Anterior cingulate cortex (tissue), 58 donors: ENCODE measurements at regions not wholly inside any gene's neighbourhood (a gene's known extent, or its start where the extent isn't known, plus 50 kb on each side); places are given as distances from the start of the nearest gene placed in this dataset.
A peak's percentile ranks its signal among the peaks of the same experiment; 100 is the strongest.

Experiments used
- DNase-seq, 58 donors: peaks; one replicate each; lab custom pipeline; 2025; lab: John Stamatoyannopoulos, UW

DNA sequence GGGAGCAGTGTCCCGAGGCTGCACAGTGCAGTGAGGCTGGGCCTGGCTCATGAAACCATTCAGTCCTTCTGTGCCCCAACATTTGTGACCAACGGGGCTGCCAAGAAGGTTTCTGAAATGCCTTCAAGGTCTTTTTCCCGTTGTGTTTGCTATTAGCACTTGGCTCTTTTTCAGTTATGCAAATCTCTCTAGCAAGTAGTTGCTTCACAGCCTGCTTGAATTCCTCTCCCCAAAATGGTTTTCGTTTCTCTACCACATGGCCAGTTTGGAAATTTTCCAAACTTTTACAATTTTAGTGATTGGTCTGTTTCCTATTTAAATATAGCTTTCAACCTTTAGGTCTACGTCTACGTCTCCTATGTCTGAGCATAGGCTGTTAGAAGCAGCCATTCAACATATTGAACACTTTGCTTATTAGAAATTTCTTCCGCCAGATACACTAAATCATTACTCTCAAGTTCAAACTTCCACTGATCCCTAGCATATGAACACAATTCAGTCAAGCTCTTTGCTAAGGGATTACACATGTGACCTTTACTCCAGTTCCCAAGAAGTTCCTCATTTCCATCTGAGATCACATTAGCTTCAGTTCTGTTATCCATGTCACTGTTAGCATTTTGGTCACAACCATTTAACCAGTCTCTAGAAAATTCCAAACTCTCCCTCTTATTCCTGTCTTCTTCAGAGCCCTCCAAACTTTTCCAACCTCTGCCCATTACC, 901.8 kb downstream of the GLUD2 start:
- no peak for DNase-seq

DNA sequence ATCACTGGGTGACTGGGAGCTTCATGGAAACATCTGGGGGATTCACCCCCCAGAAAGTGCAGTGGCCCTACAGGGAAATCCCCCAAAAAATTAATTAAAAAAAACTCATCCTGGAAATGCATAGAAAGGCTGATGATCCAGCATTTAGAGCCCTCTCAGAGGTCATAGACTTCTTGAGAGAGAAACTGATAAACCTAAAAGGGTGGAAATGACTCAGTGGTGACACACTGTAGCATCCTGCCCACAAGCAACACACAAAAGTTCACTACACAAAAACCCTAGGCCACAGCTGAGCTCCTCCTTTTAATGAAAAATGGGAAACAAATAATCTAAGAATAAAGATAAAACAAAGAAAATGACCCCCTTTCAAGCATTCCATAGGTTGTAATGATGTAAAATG, 911.5 kb downstream of the GLUD2 start:
- DNase-seq: no peak

DNA sequence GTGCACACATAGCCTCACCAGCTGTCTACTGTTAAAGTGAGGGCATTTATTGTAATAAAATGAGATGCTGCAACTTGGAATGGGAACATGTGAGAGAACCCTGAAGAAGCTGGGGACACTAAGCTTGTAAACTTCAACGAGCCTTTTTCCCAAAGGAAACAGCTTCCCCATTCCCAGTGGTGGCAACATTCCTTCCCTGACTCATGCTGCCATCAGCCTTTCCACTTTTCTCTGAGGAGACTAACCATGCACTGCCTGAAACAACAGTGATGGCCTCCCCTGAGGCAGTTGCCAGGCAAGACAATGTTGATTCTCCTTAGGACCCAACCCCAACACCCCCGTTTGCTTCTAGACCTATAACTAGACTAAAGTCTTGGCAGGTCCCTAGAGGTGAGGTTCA, 928.3 kb downstream of the GLUD2 start:
- DNase-seq: no peak

DNA sequence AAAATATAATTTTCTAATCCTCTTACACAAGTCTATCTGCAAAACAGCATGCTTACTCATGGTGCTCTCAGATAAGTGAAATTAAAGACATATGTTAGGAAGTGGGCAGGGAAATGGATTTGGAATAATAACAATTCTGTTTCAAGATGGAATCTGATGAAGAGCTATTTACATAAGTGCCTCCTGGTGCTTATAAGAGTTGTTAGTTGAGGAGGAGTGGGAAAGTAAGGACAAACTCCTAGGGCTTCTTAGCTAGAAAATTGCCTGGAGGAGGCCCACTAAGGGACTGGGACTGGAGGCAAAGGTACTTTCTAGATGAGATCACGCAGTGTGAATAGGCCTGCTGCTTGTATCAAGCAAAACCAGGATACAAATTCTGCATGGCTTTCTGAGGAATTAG, 939.8 kb downstream of the GLUD2 start:
- DNase-seq: peak in 1 of 58 donors; percentile 6

DNA sequence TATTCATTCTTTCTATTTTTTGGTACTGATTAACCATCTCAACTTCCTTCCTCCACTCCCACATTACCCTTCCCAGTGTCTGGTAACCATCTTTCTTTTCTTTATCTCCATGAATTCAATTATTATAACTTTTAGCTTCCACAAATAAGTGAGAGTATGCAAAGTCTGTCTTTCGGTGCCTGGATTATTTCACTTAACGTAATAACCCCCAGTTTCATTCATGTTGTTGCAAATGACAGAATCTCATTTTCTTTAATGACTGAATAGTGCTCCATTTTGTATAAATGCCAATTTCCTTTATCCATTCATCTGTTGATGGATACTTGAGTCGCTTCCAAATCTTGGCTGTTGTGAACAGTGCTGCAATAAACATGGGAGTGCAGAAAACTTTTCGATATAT, 940.4 kb downstream of the GLUD2 start:
- DNase-seq: no peak

DNA sequence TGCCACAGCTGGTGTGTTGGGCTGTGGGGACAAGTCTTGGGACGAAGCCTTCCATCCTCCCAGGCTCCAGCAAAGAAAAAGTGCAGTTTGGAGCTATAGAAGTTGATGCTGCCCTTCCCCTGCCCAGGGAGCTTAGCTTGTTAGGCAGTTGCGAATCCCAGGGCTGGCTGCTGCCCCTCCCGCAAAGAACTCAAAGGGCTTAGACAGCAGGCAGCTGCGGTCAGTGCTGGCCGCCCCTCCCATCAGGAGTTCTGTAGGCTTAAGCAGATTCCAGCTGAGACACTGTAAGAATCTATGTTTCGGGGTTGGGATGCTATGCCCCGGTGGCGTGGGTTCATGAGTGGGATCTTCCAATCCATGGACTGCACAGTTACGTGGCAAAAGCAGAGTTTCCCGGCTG, 956.7 kb downstream of the GLUD2 start:
- DNase-seq: no peak

DNA sequence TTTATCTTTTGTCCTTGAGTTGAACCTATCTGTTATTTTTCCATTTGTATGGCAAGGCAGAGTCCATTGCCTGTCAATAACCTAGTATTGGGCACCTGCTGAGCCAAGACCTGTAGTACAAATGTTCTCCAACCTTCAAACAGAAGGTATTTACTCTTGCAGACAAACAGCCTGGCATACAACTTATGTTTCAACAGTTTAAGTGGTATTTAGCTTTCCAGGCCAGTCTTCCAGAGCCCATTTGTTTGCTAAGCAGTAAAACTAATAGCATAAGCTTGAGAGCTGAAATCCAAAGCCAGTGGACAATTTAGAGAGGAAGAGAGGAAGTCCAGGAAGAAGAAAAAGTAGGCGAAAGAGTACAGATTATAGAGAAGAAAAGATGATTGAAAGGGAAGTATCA, 979.3 kb downstream of the GLUD2 start:
- DNase-seq: no peak

DNA sequence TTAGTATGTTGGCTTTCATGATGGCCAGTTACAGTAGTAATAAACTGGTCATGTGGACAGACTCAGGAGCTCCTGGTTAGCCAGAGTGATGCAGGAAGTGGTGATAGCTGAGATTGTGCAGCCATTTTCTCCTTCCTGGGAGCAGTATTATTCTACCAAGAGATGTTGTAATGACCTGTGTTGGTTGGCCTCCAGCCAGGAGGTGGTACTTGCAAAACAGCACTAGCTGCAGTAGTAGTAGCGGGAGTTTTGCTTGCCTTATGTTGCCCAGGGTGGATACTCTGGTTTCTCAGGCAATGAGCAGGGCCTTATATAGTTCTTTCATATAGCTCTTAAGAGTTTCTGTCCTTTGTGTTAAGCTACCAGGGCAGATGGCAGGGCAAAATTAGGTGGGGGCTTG, 998.8 kb downstream of the GLUD2 start:
- no peak for DNase-seq

DNA sequence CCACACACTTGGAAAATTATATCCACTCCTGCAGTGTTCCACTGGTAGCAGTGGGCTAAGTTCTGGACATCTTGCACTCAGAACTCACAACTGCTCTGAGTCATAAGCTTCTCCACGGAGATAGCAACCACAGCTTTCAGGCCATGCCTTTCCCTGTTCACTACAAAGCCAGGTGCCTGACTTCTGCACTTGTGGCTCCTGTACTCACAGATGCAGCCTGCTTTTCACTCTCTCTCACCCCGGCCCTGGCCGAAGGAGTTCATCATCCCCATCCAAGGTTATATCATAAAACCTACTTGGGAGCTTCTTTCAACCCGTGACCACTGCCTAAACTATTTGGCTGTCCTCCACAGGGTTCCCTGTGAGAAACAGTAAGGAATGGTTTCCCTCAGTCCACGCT, 999.4 kb downstream of the GLUD2 start:
- no peak for DNase-seq

DNA sequence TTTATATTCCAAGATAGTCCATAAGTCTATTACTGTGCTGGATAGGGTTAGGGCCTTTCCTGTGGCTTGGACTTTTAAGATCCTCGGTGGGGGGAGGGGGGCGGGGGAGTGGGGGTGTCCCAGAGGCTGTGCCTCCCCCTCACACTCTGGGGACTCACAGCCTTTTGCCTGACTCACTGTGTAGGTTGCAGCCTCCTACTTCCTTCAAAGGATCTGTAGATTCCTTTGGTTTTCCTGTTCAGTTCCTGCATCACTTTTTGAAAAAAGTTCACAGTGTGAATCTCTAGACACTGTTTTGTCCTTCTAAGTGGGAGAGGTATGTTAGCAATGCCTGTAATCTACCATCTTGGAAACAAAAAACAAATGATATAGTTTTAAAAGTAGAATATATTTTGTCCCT, 999.9 kb downstream of the GLUD2 start:
- no peak for DNase-seq

DNA sequence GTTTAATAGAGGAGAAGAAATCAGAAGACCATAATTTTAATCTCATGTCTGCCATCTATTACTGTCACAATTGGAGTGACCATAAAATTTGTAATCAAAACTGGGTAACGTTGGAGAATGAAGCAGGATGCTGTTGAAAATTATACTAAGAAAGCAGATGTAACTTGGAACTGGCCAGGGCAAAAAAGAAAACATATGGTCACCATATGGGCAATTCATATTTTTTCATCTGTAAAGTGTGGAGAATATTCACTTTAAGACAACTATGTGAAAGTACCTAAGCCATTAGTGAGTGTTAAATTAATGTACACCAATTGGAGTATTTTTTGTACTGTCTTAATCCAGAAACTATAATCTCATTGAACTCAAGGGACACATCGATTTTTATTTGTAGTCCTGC, 1008.0 kb downstream of the GLUD2 start:
- no peak for DNase-seq

DNA sequence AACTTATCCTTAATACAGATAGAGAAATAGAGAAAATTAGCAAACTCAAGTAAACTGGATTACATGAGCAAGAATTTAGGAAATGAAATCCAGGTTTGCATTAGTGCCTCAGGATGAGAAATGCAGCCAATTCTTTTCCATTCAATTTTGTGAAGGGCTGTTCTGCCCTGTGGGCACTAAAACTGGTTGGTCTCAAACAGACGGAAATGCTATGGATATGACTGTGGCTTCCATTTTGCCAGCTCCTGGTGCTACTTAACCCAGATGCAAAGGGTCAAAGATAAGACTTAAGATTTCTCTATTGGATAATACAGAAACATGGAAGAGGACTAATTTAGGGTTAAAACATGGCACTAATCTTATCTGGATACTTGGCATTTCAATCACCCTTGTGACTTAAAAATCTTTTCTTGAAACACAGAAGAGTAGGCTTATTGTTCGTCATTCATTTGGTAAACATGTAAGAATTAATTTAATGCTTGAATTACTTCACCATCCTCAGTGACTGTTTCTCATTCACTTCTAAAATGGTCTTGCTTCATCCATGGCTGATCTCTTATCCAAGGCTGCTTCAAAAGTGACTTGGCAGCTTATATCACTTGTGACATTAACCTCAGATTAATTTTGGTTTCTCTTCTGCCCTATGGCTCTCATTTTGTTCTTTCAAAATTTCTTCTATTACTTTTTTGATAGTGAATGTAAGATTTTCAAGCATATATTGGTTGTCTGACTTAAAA, 1008.7 kb downstream of the GLUD2 start:
- no peak for DNase-seq

DNA sequence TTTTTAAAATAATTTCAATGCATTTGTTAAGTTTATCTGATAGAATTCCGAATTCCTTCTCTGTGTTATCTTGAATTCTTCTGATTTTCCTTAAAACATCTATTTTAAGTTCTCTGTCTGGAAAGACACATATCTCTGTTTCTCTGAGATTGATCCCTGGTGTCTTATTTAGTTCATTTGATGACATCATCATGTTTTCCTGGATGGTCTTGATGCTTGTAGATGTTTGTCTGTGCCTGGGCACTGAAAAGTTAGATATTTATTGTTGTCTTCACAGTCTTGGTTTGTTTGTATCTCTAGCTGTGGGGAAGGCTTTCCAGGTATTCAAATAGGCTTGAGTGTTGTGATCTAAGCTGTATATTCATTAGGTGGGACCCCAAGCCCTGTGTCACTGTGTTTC, 1028.8 kb downstream of the GLUD2 start:
- no peak for DNase-seq

DNA sequence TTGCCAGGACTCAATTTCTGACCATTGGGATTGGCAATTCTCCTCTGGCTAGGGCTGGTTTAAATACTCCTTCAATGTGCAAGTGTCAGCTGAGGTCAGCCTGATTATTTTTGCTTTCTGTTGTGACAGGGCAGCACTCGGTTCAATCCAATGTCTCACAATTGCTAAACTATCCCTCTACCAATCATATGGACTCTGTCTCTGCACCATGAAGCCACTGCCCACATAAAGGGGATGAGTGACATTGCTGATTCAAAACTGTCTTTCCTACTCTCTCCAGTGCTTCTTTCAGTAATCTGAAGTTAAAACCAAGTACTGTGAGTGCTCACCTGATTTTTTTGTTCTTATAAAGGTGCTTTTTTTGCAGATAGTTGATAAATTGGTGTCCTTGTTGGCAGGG, 1030.7 kb downstream of the GLUD2 start:
- DNase-seq: no peak

DNA sequence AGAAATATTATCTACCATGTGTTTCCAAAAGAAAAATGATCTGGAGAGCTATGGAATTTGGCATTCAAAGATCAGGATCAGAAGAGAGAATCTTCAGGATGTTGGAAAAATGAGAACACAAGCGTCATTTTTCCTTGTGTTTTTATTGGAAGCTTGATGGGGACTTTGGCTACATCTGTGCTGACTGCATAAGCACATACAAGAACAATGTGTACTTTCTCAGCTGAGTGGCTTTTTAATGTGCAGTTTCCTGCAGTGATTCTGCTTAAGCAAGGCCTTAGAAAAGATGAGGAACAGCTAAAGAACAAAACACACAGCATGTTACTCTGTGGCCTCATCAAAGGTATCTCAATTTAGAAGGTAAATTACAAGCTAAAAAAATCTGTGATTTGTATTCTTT, 1039.9 kb downstream of the GLUD2 start:
- DNase-seq: no peak

DNA sequence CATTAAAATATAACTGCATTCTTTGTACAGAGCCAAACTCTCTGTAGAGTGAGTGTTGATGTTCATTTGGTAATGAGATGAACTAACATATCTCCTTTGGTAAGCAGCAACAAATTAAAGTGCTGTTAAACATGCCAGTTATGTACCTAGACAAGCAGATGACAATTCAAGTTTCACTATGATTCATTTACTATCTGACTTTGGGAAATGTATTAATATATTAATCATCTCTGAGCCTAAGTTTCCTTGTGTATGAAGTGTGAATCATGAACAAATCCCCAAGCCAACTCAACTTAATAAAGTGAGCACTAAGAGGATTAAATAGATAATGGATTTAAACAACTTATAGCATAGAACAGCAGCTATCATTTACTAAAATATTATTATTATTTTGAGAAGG, 1044.2 kb downstream of the GLUD2 start:
- DNase-seq: no peak

DNA sequence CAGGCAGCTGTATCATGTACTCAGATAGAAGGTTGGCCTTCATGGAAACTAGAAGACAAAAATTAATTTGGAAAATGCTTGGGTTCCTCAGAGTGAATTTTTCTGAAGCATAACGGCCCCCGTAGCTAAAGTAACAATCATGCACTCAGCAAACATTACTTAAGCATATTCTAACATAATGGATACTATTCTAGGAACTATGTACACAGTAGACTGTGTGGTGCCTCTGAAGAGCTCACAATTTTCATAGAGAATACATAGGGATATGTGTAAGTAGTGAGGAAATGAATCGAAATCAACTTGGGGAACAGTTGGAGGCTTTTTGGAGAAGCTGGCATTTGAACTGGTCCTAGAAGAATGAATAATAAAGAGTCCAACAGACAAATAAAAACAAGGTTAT, 1045.0 kb downstream of the GLUD2 start:
- no peak for DNase-seq

DNA sequence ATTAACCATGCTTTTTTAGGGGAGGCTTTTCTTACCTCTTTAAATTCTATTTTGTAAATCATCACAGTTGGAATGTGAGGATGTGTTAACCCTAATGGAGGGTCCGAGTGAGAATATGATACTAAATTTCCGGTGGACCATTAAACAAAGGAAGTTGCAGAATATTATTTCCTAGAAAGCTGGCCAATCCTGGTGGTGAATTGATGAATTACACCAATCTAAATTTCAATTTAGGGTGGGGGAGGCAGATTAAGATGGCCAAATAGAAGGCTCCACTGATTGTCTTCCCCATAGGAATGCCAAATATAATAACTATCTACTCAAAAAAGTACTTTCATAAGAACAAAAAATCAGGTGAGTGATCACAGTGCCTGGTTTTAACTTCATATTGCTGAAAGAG, 1045.6 kb downstream of the GLUD2 start:
- no peak for DNase-seq

DNA sequence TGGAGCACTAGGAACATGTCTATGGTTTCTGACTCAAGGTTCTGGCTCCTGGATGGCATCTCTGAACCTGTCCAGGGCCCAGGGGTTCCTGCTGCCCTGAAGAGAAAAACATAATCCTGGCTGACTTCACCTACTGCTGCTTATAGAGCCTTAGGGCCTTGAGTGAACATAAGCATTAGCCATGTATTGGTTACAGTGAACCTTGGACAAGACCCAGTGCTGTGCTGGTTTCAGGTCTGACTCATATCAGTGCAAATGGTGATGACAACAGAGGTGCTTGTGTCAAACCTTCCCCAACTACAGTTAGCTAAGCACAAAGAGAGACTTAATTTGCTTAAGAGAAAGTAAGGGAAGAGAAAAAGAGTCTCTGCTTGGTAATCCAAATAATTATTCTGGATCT, 1047.2 kb downstream of the GLUD2 start:
- no peak for DNase-seq

DNA sequence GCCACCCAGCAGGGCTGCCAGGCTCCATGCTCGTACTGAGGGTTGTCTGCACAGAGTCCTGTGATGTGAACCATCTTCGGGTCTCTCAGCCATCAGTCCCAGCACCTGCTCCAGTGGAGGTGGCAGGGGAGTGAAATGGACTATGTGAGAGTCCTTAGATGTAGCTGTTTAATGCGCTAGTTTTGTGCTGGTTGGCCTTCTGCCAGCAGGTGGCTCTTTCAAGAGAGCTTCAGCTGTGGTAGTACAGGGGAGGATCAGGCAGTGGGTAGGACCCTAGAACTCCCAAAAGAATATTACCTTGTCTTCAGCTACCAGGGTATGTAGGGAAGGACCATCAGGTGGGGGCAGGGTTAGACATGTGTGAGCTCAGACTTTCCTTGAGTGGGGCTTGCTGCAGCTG, 1066.0 kb downstream of the GLUD2 start:
- DNase-seq: no peak

DNA sequence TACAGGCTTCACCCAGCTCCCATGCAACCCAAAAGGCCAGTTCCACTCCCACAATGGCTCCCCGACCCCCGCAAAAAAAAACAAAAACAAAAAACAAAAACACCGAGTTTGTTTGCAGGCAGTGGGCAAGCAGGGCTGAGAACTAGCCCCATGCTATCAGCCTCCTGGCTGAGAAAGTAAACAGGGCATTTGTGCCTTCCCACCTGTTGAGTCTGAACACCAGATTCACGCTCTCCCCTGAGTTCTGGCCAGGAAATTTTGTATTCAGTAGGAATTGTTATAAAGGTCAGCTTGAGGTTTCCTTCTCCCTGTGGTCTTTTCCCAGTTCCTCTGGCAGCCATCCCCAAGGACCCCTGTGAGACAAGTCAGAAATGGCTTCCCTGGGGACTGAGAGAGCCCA, 1066.5 kb downstream of the GLUD2 start:
- no peak for DNase-seq

DNA sequence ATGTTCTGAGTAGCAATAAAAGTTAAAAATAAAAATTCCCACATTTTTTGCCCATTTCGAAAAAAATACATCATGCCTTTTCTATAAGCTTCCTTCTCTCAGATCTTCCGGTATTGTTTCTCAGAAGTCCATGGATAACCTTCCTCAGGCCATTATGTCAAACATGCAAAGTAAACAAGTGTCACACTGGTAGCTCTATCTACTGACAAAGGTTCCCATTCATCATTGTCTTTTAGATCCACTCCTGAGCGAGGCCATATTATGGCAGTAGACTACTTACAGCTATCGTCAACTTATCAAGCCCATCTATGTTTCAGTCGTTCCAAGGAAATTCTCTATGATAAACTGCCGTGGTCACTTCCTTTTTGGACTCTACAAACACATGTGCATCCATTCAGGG, 1068.2 kb downstream of the GLUD2 start:
- DNase-seq: no peak

DNA sequence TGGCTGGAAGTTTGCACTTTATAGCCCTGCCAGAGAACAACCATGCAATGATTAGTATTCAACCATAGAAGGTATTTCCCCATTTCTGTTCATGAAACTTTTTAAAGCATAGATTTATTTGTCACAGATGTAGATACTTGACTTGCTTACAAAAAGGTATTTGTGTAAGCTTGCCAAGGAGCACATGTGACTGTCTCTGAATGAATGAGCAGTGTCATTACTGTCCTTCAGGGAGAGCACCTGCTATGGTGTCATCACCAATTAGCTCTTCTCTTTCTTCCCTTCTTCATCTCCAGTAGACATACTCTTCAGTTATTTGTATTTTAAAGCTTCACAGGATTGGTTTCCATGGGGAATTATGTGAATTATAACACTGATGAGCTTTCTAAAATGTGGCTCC, 1064.7 kb upstream of the GRIA3 start:
- DNase-seq: no peak
